OCI-LY7 (cell line): ENCODE measurements at regions not wholly inside any gene's neighbourhood (a gene's known extent, or its start where the extent isn't known, plus 50 kb on each side); places are given as distances from the start of the nearest gene placed in this dataset.

Source experiments
- BruUV-seq: library from RNA; stranded (reverse); fragments of 400-500 nt; replicated peaks from 2 replicates; lab custom pipeline; 2021; lab: Mats Ljungman, UMichigan
- CTCF ChIA-PET: fragments of 300-600 bp; sonication (Branson Sonifier 250); formaldehyde crosslinking; loops from one replicate; lab custom pipeline; 2022; ENCODE audit warnings: antibody characterized with exemption; ENCODE audit not compliant: unreplicated experiment; lab: Charles Lee
- POLR2A ChIA-PET: fragments of 300-600 bp; sonication (Branson Sonifier 250); formaldehyde crosslinking; loops from one replicate; lab custom pipeline; 2022; ENCODE audit warnings: antibody characterized with exemption; lab: Charles Lee
- DNase-seq: peaks from one replicate; pipeline ENCODE4 v3.0.0-alpha.2; 2015; ENCODE audit warnings: low spot score
- H2AFZ ChIP-seq: fragments of 200-600 bp; sonication (generic), shearing (Covaris generic); 2 replicates; pipeline ENCODE4 v1.6.1; 2014; ENCODE audit warnings: mild to moderate bottlenecking, antibody characterized with exemption, low read length, moderate library complexity
- H3K27ac ChIP-seq: fragments of 200-600 bp; sonication (generic); 2 replicates; pipeline ENCODE4 v1.5.1; 2014; ENCODE audit warnings: mixed run types, low read depth, mild to moderate bottlenecking, moderate library complexity, low read length, inconsistent platforms; ENCODE audit not compliant: poor library complexity, severe bottlenecking
- H3K36me3 ChIP-seq: fragments of 200-600 bp; sonication (generic); 2 replicates; pipeline ENCODE4 v1.6.1; 2014; ENCODE audit warnings: mild to moderate bottlenecking, antibody characterized with exemption, low read length, moderate library complexity, mixed read lengths; ENCODE audit not compliant: insufficient read depth
- H3K4me1 ChIP-seq: fragments of 200-600 bp; sonication (generic); 2 replicates; pipeline ENCODE4 v1.5.1; 2014; ENCODE audit warnings: mild to moderate bottlenecking, low read length; ENCODE audit not compliant: insufficient read depth, poor library complexity, severe bottlenecking
- H3K4me2 ChIP-seq: fragments of 200-600 bp; sonication (generic); 2 replicates; pipeline ENCODE4 v1.6.1; 2014; ENCODE audit warnings: mild to moderate bottlenecking, low read length
- H3K4me3 ChIP-seq: fragments of 200-600 bp; sonication (generic); 2 replicates; pipeline ENCODE4 v1.5.1; 2014; ENCODE audit warnings: mild to moderate bottlenecking, low read depth, low read length; ENCODE audit not compliant: poor library complexity, severe bottlenecking
- H3K79me2 ChIP-seq: fragments of 200-600 bp; sonication (generic); 2 replicates; pipeline ENCODE4 v1.6.1; 2016; ENCODE audit warnings: low read depth, mild to moderate bottlenecking, low read length, moderate library complexity, mixed read lengths; ENCODE audit not compliant: insufficient read depth
- H3K9me2 ChIP-seq: fragments of 200-600 bp; sonication (generic); 2 replicates; pipeline ENCODE4 v1.6.1; 2016; ENCODE audit warnings: mild to moderate bottlenecking, low read length, mixed read lengths; ENCODE audit not compliant: insufficient read depth
- H3K9me3 ChIP-seq: fragments of 200-600 bp; sonication (generic); 2 replicates; pipeline ENCODE4 v1.6.1; 2014; ENCODE audit warnings: mild to moderate bottlenecking, mixed run types, low read length, mixed read lengths
- H4K20me1 ChIP-seq: fragments of 200-600 bp; sonication (generic); 2 replicates; pipeline ENCODE4 v1.6.1; 2014; ENCODE audit warnings: mild to moderate bottlenecking, antibody characterized with exemption, low read length, moderate library complexity, mixed read lengths; ENCODE audit not compliant: insufficient read depth
- EZH2phosphoT487 ChIP-seq: fragments of 200-600 bp; sonication (generic); IDR thresholded peaks from 2 replicates; pipeline ENCODE4 v1.6.1; 2018; ENCODE audit warnings: low read depth, borderline replicate concordance, mild to moderate bottlenecking, mixed run types, antibody characterized with exemption, low read length, moderate library complexity, mixed read lengths
- intact Hi-C: fragments of 100-400 bp; cut with micrococcal nuclease; formaldehyde crosslinking; loops from one replicate; pipeline ENCODE4 v1.10.0; 2022; ENCODE audit not compliant: unreplicated experiment
- TF ChIP-seq, protein P1 (sequence below): fragments of 200-600 bp; sonication (generic); conservative IDR thresholded peaks from 2 replicates; pipeline ENCODE4 v1.5.1; 2014; ENCODE audit warnings: mild to moderate bottlenecking, antibody characterized with exemption, low read length, moderate library complexity, mixed read lengths

DNA sequence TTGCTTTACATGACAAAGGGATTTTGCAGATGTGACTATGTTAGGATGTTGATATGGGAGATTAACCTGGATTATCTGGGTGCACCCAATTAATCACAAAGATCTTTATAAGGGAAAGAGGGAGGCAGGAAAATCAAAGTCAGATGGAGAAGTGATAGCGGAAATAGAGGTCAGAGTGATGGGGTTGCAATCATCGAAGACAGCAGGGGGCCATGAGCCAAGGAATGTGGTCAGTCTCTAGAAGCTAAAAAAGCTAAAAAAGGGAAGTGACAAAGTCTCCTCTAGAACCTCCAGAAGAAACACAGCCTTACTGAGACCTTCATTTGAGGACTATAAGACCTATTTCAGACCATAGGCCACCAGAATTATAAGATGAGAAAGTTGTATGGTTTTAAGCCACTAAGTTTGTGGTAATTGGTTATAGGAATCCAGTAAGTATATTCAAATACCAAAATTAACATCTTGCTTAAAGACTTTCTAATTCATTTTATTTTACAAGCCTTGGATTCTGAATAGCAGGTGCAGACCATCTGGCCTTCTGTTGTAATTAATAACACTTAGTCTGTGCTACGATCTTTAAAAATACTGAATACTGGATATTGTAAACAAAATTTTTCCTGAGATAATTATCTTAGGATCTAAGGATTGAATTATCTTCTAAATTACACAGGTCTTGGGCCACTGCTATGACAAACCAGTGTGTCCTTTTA is 493.4 kb upstream of the PCDH20 start:
- H3K79me2 ChIP-seq, result no peaks in the 10 kb centered on the region
- no peaks in the 10 kb centered on the region for H3K9me2 ChIP-seq
- H3K4me3 ChIP-seq, result no peak overlapping the region
- no peaks in the 10 kb centered on the region for H3K4me1 ChIP-seq
- H3K4me2 ChIP-seq, result no peak overlapping the region
- no peaks in the 10 kb centered on the region for H3K36me3 ChIP-seq
- H3K9me3 ChIP-seq, result no peaks in the 10 kb centered on the region
- no peak for DNase-seq
- BruUV-seq, result no TSS peak
- intact Hi-C loops, result no loop called here
- no peak overlapping the region for H3K27ac ChIP-seq
- CTCF ChIA-PET, result no interaction called here
- TF ChIP-seq, protein P1, sequence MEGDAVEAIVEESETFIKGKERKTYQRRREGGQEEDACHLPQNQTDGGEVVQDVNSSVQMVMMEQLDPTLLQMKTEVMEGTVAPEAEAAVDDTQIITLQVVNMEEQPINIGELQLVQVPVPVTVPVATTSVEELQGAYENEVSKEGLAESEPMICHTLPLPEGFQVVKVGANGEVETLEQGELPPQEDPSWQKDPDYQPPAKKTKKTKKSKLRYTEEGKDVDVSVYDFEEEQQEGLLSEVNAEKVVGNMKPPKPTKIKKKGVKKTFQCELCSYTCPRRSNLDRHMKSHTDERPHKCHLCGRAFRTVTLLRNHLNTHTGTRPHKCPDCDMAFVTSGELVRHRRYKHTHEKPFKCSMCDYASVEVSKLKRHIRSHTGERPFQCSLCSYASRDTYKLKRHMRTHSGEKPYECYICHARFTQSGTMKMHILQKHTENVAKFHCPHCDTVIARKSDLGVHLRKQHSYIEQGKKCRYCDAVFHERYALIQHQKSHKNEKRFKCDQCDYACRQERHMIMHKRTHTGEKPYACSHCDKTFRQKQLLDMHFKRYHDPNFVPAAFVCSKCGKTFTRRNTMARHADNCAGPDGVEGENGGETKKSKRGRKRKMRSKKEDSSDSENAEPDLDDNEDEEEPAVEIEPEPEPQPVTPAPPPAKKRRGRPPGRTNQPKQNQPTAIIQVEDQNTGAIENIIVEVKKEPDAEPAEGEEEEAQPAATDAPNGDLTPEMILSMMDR, result no peak
- TF ChIP-seq EZH2phosphoT487, result no peak
- H4K20me1 ChIP-seq, result no peaks in the 10 kb centered on the region
- POLR2A ChIA-PET, result no interaction called here
- no peak overlapping the region for H2AFZ ChIP-seq

DNA sequence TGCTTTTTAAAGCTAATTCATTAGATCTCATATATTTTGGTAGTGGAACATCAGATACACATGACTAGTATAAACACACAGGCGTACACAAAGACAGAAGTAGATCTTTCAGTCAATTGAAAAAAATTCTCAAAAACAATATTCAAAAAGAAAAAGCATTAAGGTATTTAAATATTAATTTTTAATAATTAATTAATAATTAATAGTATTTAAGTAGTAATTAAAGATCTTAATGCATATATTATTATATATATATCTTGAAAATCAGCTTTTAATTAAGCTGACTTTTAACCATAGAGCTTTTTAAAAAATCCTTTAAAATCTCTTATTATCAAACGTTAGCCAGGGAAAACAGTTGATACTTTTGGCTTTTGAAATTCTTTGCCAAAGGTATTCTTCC is 489.4 kb upstream of the PCDH20 start:
- no peaks in the 10 kb centered on the region for H3K9me2 ChIP-seq
- BruUV-seq, result no TSS peak
- H3K9me3 ChIP-seq, result no peaks in the 10 kb centered on the region
- TF ChIP-seq EZH2phosphoT487, result no peak
- TF ChIP-seq, protein P1, result no peak
- H3K27ac ChIP-seq, result no peak overlapping the region
- intact Hi-C loops, result no loop called here
- no peak for DNase-seq
- no peak overlapping the region for H3K4me3 ChIP-seq
- H3K79me2 ChIP-seq, result no peaks in the 10 kb centered on the region
- no peaks in the 10 kb centered on the region for H3K36me3 ChIP-seq
- ChIA-PET POLR2A (interaction anchor here (0.5 kb wide), 1 partner anchor 207 kb away, joined by 3 read pairs; no protein-coding TSS in a partner anchor), CTCF (no interaction called here)
- H3K4me2 ChIP-seq, result no peak overlapping the region
- no peaks in the 10 kb centered on the region for H3K4me1 ChIP-seq
- H4K20me1 ChIP-seq, result no peaks in the 10 kb centered on the region
- no peak overlapping the region for H2AFZ ChIP-seq

DNA sequence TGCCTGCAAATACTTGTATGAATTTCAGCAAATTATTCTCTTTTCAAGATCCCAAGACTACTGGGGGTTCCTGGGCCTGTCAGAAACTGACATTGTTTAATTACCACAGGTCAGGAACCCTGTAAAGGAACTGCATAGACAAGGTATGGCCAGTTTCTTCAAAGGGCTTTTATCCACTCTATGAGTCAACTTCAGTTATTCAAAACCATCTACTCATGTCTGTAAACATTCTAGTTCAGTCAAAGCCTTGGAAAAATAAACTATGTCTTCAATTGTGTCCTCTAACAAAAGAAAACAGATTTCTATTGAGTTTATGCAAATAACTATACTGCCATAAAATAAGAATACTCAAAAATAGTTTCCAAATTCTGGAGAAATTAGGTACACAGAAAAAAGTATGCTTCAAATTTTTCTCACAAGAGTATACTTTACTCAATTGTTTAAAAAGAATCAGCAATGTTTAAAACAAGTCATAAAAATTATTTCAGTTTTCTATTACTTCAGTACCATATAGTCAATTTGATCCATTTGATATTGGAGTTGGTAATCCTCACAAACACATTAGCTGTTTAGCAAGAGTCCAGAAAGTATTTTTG is 486.4 kb upstream of the PCDH20 start:
- Histone ChIP-seq H3K9me3 (no peaks in the 10 kb centered on the region), H3K4me2 (no peak overlapping the region), H3K36me3 (no peaks in the 10 kb centered on the region), H3K79me2 (no peaks in the 10 kb centered on the region), H3K4me3 (no peak overlapping the region), H4K20me1 (no peaks in the 10 kb centered on the region), H3K4me1 (no peaks in the 10 kb centered on the region), H2AFZ (no peak overlapping the region), H3K9me2 (no peaks in the 10 kb centered on the region), H3K27ac (no peak overlapping the region)
- CTCF ChIA-PET, result no interaction called here
- no peak for TF ChIP-seq EZH2phosphoT487
- TF ChIP-seq, protein P1, result no peak
- no peak for DNase-seq
- no TSS peak for BruUV-seq
- intact Hi-C loops, result no loop called here
- POLR2A ChIA-PET, result no interaction called here
